Stimulated activated memory B cell treated with anti-CD40 and anti-IgM and Interleukin-4, amounts not matched to agents 10 μg/mL and 1 μg/mL and 100 μg/mL, for 72 hours (primary cell): ENCODE measurements at regions not wholly inside any gene's neighbourhood (a gene's known extent, or its start where the extent isn't known, plus 50 kb on each side); places are given as distances from the start of the nearest gene placed in this dataset.
A peak's percentile ranks its signal among the peaks of the same experiment; 100 is the strongest.

Experiments
- ATAC-seq: fragments of 150-1000 bp; cut with Tn5 transposase; 2 replicates; pipeline ENCODE4 v1.10.0; 2021
- H3K27ac Mint-ChIP-seq: one replicate; pipeline ENCODE4 v1.8.0; 2022; ENCODE audit warnings: mild to moderate bottlenecking, mixed read lengths
- H3K27me3 Mint-ChIP-seq: one replicate; pipeline ENCODE4 v1.8.0; 2022; ENCODE audit warnings: mixed read lengths
- H3K36me3 Mint-ChIP-seq: one replicate; pipeline ENCODE4 v1.8.0; 2022; ENCODE audit warnings: mixed read lengths
- H3K4me1 Mint-ChIP-seq: one replicate; pipeline ENCODE4 v1.8.0; 2022; ENCODE audit warnings: mixed read lengths
- H3K4me3 Mint-ChIP-seq: one replicate; pipeline ENCODE4 v1.8.0; 2022; ENCODE audit warnings: mild to moderate bottlenecking, moderate library complexity, mixed read lengths
- H3K9me3 Mint-ChIP-seq: one replicate; pipeline ENCODE4 v1.8.0; 2022; ENCODE audit warnings: mixed read lengths

- no peak for ATAC-seq
- H3K9me3 Mint-ChIP-seq: peaks cover 8% of the 10 kb centered on the region
- H3K27me3 Mint-ChIP-seq: no peaks in the 10 kb centered on the region
- H3K4me1 Mint-ChIP-seq: no peaks in the 10 kb centered on the region
- no peak overlapping the region for H3K4me3 Mint-ChIP-seq
- H3K36me3 Mint-ChIP-seq: peaks cover 21% of the 10 kb centered on the region
- H3K27ac Mint-ChIP-seq: peak overlapping the region; percentile 3
These were observed 239.1 kb downstream of the HLX start for GRCh38 chr1:221118176-221118937.

GRCh38 chr1:221118938-221119320 is 239.7 kb downstream of the HLX start:
- no peaks in the 10 kb centered on the region for H3K27me3 Mint-ChIP-seq
- H3K4me3 Mint-ChIP-seq: no peak overlapping the region
- H3K27ac Mint-ChIP-seq: peak overlapping the region; percentile 3
- no peak for ATAC-seq
- no peaks in the 10 kb centered on the region for H3K4me1 Mint-ChIP-seq
- H3K9me3 Mint-ChIP-seq: peaks cover 8% of the 10 kb centered on the region
- H3K36me3 Mint-ChIP-seq: peaks cover 21% of the 10 kb centered on the region

GRCh38 chr1:221122501-221122900 is 243.3 kb downstream of the HLX start:
- Mint-ChIP-seq H3K27ac (no peak overlapping the region), H3K4me3 (no peak overlapping the region), H3K36me3 (peaks cover 19% of the 10 kb centered on the region), H3K4me1 (no peaks in the 10 kb centered on the region), H3K9me3 (peaks cover 11% of the 10 kb centered on the region), H3K27me3 (no peaks in the 10 kb centered on the region)
- no peak for ATAC-seq

GRCh38 chr1:221125976-221126375 is 246.7 kb downstream of the HLX start:
- H3K9me3 Mint-ChIP-seq: peaks cover 14% of the 10 kb centered on the region
- no peaks in the 10 kb centered on the region for H3K4me1 Mint-ChIP-seq
- no peak for ATAC-seq
- H3K27ac Mint-ChIP-seq: no peak overlapping the region
- no peak overlapping the region for H3K4me3 Mint-ChIP-seq
- peaks cover 21% of the 10 kb centered on the region for H3K36me3 Mint-ChIP-seq
- no peaks in the 10 kb centered on the region for H3K27me3 Mint-ChIP-seq

GRCh38 chr1:221137666-221138065 is 258.4 kb downstream of the HLX start:
- Mint-ChIP-seq H3K9me3 (peaks cover 3% of the 10 kb centered on the region), H3K4me3 (no peak overlapping the region), H3K4me1 (peaks cover 5% of the 10 kb centered on the region), H3K27ac (no peak overlapping the region), H3K36me3 (peaks cover 5% of the 10 kb centered on the region), H3K27me3 (no peaks in the 10 kb centered on the region)
- no peak for ATAC-seq

- Mint-ChIP-seq H3K27me3 (no peaks in the 10 kb centered on the region), H3K36me3 (peaks cover 5% of the 10 kb centered on the region), H3K27ac (no peak overlapping the region), H3K4me3 (no peak overlapping the region), H3K4me1 (no peaks in the 10 kb centered on the region), H3K9me3 (peaks cover 3% of the 10 kb centered on the region)
- no peak for ATAC-seq
These were observed 259.3 kb downstream of the HLX start for GRCh38 chr1:221138516-221138915.

- no peak overlapping the region for H3K27ac Mint-ChIP-seq
- no peak overlapping the region for H3K4me3 Mint-ChIP-seq
- no peak for ATAC-seq
- peaks cover 3% of the 10 kb centered on the region for H3K9me3 Mint-ChIP-seq
- no peaks in the 10 kb centered on the region for H3K27me3 Mint-ChIP-seq
- H3K36me3 Mint-ChIP-seq: peaks cover 5% of the 10 kb centered on the region
- no peaks in the 10 kb centered on the region for H3K4me1 Mint-ChIP-seq
These were observed 260.7 kb downstream of the HLX start for GRCh38 chr1:221139991-221140390.

GRCh38 chr1:221141096-221141495 is 261.9 kb downstream of the HLX start:
- peaks cover 9% of the 10 kb centered on the region for H3K9me3 Mint-ChIP-seq

GRCh38 chr1:221141606-221142285 is 262.5 kb downstream of the HLX start:
- no peaks in the 10 kb centered on the region for H3K27me3 Mint-ChIP-seq
- no peak for ATAC-seq
- no peaks in the 10 kb centered on the region for H3K4me1 Mint-ChIP-seq
- no peak overlapping the region for H3K27ac Mint-ChIP-seq
- H3K4me3 Mint-ChIP-seq: no peak overlapping the region
- peaks cover 11% of the 10 kb centered on the region for H3K9me3 Mint-ChIP-seq
- peaks cover 11% of the 10 kb centered on the region for H3K36me3 Mint-ChIP-seq

More at GRCh38 chr1:221141096-221141495, 261.9 kb downstream of the HLX start:
- no peak for ATAC-seq
- Mint-ChIP-seq H3K27ac (no peak overlapping the region), H3K36me3 (peaks cover 11% of the 10 kb centered on the region), H3K4me1 (no peaks in the 10 kb centered on the region), H3K27me3 (no peaks in the 10 kb centered on the region), H3K4me3 (no peak overlapping the region)

GRCh38 chr1:221148660-221149059 is 269.4 kb downstream of the HLX start:
- no peak overlapping the region for H3K27ac Mint-ChIP-seq
- no peak overlapping the region for H3K4me3 Mint-ChIP-seq
- no peaks in the 10 kb centered on the region for H3K27me3 Mint-ChIP-seq
- peaks cover 11% of the 10 kb centered on the region for H3K9me3 Mint-ChIP-seq
- no peak for ATAC-seq
- H3K36me3 Mint-ChIP-seq: peaks cover 11% of the 10 kb centered on the region
- no peaks in the 10 kb centered on the region for H3K4me1 Mint-ChIP-seq

GRCh38 chr1:221149111-221149510 is 269.9 kb downstream of the HLX start:
- peaks cover 11% of the 10 kb centered on the region for H3K36me3 Mint-ChIP-seq
- no peak overlapping the region for H3K4me3 Mint-ChIP-seq
- peaks cover 11% of the 10 kb centered on the region for H3K9me3 Mint-ChIP-seq
- no peaks in the 10 kb centered on the region for H3K4me1 Mint-ChIP-seq
- H3K27ac Mint-ChIP-seq: no peak overlapping the region
- ATAC-seq: no peak
- no peaks in the 10 kb centered on the region for H3K27me3 Mint-ChIP-seq

- peaks cover 11% of the 10 kb centered on the region for H3K36me3 Mint-ChIP-seq
- ATAC-seq: no peak
- no peaks in the 10 kb centered on the region for H3K4me1 Mint-ChIP-seq
- H3K27ac Mint-ChIP-seq: no peak overlapping the region
- no peaks in the 10 kb centered on the region for H3K27me3 Mint-ChIP-seq
- H3K4me3 Mint-ChIP-seq: no peak overlapping the region
- peaks cover 11% of the 10 kb centered on the region for H3K9me3 Mint-ChIP-seq
These were observed 270.4 kb downstream of the HLX start for GRCh38 chr1:221149555-221150075.

- H3K4me3 Mint-ChIP-seq: no peak overlapping the region
- no peak for ATAC-seq
- no peak overlapping the region for H3K27ac Mint-ChIP-seq
- no peaks in the 10 kb centered on the region for H3K27me3 Mint-ChIP-seq
- peaks cover 6% of the 10 kb centered on the region for H3K9me3 Mint-ChIP-seq
- peaks cover 5% of the 10 kb centered on the region for H3K36me3 Mint-ChIP-seq
- peaks cover 12% of the 10 kb centered on the region for H3K4me1 Mint-ChIP-seq
These were observed 271.8 kb downstream of the HLX start for GRCh38 chr1:221150996-221151395.

- Mint-ChIP-seq H3K4me3 (no peak overlapping the region), H3K4me1 (peaks cover 18% of the 10 kb centered on the region), H3K27ac (peak overlapping the region; percentile 60), H3K9me3 (peaks cover 3% of the 10 kb centered on the region), H3K27me3 (no peaks in the 10 kb centered on the region), H3K36me3 (peaks cover 5% of the 10 kb centered on the region)
- no peak for ATAC-seq
These were observed 275.7 kb downstream of the HLX start for GRCh38 chr1:221154932-221155331.

- Mint-ChIP-seq H3K9me3 (no peaks in the 10 kb centered on the region), H3K4me1 (peaks cover 31% of the 10 kb centered on the region), H3K36me3 (no peaks in the 10 kb centered on the region), H3K27me3 (no peaks in the 10 kb centered on the region), H3K4me3 (peak overlapping the region; percentile 16), H3K27ac (peak overlapping the region; percentile 42)
- peak; percentile 98 for ATAC-seq
These were observed 278.0 kb downstream of the HLX start for GRCh38 chr1:221157026-221157761.
